Mononuclear cell (primary cell): ENCODE measurements at regions not wholly inside any gene's neighbourhood (a gene's known extent, or its start where the extent isn't known, plus 50 kb on each side); places are given as distances from the start of the nearest gene placed in this dataset.

ENCODE experiments used
- H3K27me3 ChIP-seq: 2 replicates; pipeline ENCODE4 v1.6.0; 2011; ENCODE audit warnings: low read length, control low read depth; ENCODE audit not compliant: insufficient read depth
- H3K4me1 ChIP-seq: 2 replicates; pipeline ENCODE4 v1.5.1; 2011; ENCODE audit warnings: mild to moderate bottlenecking, low read length, control low read depth; ENCODE audit not compliant: insufficient read depth
- H3K4me3 ChIP-seq: 2 replicates; pipeline ENCODE4 v1.5.1; 2011; ENCODE audit warnings: mild to moderate bottlenecking, low read length, moderate library complexity
- H3K9me3 ChIP-seq: 2 replicates; pipeline ENCODE4 v1.5.1; 2011; ENCODE audit warnings: low read depth, mild to moderate bottlenecking, control low read depth, low read length

- no peaks in the 10 kb centered on the region for H3K4me1 ChIP-seq
Observed at GRCh38 chr2:2547451-2547850, 216.4 kb upstream of the MYT1L start.

GRCh38 chr2:2546046-2546445, 215.0 kb upstream of the MYT1L start:
- Histone ChIP-seq H3K9me3 (no peaks in the 10 kb centered on the region), H3K4me3 (no peak overlapping the region), H3K4me1 (no peaks in the 10 kb centered on the region), H3K27me3 (no peaks in the 10 kb centered on the region)

More at GRCh38 chr2:2547451-2547850, 216.4 kb upstream of the MYT1L start:
- Histone ChIP-seq H3K4me3 (no peak overlapping the region), H3K9me3 (no peaks in the 10 kb centered on the region), H3K27me3 (no peaks in the 10 kb centered on the region)

- Histone ChIP-seq H3K9me3 (no peaks in the 10 kb centered on the region), H3K4me3 (no peak overlapping the region), H3K4me1 (no peaks in the 10 kb centered on the region), H3K27me3 (no peaks in the 10 kb centered on the region)
Observed at GRCh38 chr2:2542966-2543611, 212.0 kb upstream of the MYT1L start.

DNA sequence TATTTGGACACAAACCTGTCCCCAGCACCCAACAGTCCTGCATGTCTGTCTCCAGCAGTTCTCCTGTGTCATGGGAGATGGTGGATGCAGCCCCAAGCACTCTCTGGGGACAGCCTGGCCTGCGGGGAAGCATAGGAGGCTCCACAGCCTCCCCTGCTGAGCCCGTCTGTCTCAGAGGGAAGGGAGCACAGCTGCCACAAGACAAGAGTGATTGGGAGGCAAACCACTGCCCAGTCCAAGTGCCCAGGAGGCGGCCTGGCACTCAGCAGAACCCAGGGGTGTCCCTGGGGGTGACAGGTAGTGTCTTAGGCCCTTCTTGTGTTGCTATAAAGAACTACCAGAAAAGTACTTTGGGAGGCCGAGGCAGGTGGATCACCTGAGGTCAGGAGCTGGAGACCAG, 211.2 kb upstream of the MYT1L start:
- Histone ChIP-seq H3K4me3 (no peak overlapping the region), H3K4me1 (no peaks in the 10 kb centered on the region), H3K27me3 (no peaks in the 10 kb centered on the region), H3K9me3 (no peaks in the 10 kb centered on the region)

DNA sequence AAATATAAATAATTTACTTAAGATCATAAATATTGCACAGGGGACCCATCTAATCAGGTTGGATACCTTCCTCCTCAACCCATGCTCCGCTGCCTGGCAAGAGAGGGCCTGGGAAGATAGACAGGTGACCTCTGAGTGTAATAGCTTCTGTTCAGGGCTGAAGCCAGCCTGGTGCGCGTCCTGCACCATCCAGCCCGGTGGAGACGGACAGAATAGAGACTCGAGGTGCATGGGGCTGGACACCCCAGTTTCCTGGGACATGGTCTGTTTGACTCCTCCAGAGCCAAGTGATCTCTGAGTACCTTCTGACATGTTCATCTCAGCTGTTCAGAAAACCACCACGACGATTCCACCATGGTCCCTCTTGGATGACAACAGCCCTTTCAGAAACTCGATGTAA, 209.3 kb upstream of the MYT1L start:
- no peaks in the 10 kb centered on the region for H3K4me1 ChIP-seq
- H3K27me3 ChIP-seq, result no peaks in the 10 kb centered on the region
- no peak overlapping the region for H3K4me3 ChIP-seq
- H3K9me3 ChIP-seq, result no peaks in the 10 kb centered on the region

GRCh38 chr2:2536416-2537056, 205.5 kb upstream of the MYT1L start:
- H3K9me3 ChIP-seq, result no peaks in the 10 kb centered on the region
- no peaks in the 10 kb centered on the region for H3K27me3 ChIP-seq
- no peak overlapping the region for H3K4me3 ChIP-seq
- H3K4me1 ChIP-seq, result no peaks in the 10 kb centered on the region

DNA sequence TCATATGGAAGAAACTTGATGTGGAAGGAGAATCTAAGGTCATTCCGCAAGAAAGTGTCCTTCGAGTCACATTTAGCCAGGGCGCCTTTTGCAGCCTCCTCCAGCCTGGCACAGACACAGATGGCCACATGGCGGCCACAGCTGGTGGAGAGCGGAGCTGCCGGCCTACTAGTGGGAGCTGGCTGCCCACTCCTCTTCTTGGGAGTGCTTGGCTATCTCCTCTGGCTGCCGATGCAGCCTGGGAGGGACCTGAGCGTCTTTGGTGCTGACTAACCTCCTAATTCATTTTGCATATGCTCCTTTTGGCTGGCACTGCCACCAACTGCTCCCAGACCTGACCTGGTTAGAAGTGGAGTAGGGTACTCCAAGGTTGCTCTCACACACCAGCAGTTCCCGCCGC, 199.3 kb upstream of the MYT1L start:
- H3K27me3 ChIP-seq, result no peaks in the 10 kb centered on the region

DNA sequence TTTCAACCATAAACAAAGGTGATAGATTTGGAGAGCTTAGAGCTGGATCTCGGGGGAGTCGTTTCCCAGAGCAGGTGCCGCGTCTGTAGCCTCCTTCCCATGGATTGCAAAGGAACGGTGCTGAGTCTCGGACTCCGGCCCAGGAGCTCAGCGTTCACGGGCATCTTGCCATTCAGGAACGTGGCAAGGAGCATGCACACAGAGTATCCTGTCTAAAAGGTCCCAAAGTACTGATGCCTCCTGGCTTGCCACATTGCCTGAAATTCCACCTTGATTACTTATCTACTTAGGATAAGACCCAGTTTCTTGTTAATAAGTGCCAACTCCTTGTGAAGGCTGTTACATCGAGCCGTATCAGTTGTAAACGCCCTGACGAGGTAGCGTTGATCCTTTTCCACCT, 197.8 kb upstream of the MYT1L start:
- Histone ChIP-seq H3K9me3 (no peaks in the 10 kb centered on the region), H3K27me3 (no peaks in the 10 kb centered on the region), H3K4me3 (no peak overlapping the region), H3K4me1 (no peaks in the 10 kb centered on the region)

More for the DNA sequence above, 199.3 kb upstream of the MYT1L start:
- no peak overlapping the region for H3K4me3 ChIP-seq
- H3K9me3 ChIP-seq, result no peaks in the 10 kb centered on the region
- H3K4me1 ChIP-seq, result no peaks in the 10 kb centered on the region

- Histone ChIP-seq H3K4me3 (no peak overlapping the region), H3K4me1 (no peaks in the 10 kb centered on the region)
Observed at GRCh38 chr2:2527148-2527547, 196.1 kb upstream of the MYT1L start.

GRCh38 chr2:2524348-2524941, 193.4 kb upstream of the MYT1L start:
- Histone ChIP-seq H3K4me3 (no peak overlapping the region), H3K9me3 (no peaks in the 10 kb centered on the region), H3K27me3 (no peaks in the 10 kb centered on the region), H3K4me1 (no peaks in the 10 kb centered on the region)

More at GRCh38 chr2:2527148-2527547, 196.1 kb upstream of the MYT1L start:
- no peaks in the 10 kb centered on the region for H3K27me3 ChIP-seq
- no peaks in the 10 kb centered on the region for H3K9me3 ChIP-seq

DNA sequence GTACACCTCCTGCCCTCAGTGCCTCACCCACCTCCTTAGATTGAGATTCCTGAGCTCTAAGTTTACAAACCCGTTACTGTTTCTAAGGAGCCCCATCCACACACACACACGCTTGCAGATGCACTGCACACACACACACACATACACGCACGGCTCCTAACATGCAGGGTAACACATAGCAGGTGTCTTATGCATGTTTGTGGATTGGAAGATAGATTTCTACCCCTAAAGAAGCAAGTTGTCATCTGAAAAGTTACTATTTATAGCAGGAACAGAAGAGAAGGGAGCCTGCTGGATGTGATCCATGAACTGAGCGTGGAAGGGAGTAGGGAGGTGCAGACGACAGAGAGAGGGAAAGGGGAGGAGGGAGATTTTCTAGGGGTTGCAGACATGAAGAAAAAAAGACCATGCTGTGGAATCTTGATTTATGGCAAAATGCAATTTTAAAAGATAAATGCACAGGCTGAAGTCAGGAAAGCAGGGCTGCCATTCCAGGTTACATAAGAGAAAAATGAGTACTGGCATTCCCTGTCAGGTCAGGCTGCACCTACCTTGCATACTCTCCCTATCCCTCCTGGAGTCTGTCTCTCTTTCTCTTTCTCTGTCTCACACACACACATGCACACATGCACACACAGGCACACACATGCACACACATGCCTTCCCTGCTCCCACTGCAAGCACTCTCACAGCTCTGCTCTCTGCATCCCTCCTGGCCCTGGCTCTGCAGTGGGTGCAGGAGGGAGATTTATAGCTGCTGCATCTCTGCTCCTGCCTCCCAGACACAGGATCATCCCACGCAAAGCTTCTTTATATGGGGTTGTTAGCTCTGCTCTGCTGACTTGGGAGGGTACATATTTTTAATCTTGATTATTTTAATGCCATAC, 192.6 kb upstream of the MYT1L start:
- H3K27me3 ChIP-seq, result no peaks in the 10 kb centered on the region
- H3K9me3 ChIP-seq, result no peaks in the 10 kb centered on the region
- no peaks in the 10 kb centered on the region for H3K4me1 ChIP-seq
- H3K4me3 ChIP-seq, result no peak overlapping the region

- Histone ChIP-seq H3K27me3 (no peaks in the 10 kb centered on the region), H3K9me3 (no peaks in the 10 kb centered on the region), H3K4me3 (no peak overlapping the region), H3K4me1 (no peaks in the 10 kb centered on the region)
Observed at GRCh38 chr2:2520401-2520811, 189.3 kb upstream of the MYT1L start.

DNA sequence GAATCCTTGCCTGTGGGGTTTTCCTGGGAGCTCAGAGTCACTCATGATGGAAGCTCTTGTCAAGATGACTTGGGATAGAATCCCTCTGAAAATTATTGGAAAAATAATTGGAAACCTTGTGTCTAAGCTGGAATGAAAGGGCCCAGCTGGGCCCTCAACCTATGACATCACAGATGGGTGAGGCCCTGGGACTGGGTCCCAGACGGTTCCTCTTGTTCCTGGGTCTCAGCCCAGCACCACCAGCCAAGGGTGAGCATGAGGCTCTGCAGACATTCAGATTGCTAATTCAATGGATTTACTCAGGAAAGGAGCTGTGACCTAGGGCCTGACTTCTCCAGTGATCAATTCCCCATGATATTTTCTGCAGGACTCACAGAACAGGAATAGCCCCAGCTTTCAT, 188.3 kb upstream of the MYT1L start:
- H3K27me3 ChIP-seq, result no peaks in the 10 kb centered on the region
- no peaks in the 10 kb centered on the region for H3K9me3 ChIP-seq
- H3K4me3 ChIP-seq, result no peak overlapping the region
- H3K4me1 ChIP-seq, result no peaks in the 10 kb centered on the region

- no peaks in the 10 kb centered on the region for H3K4me1 ChIP-seq
- no peaks in the 10 kb centered on the region for H3K9me3 ChIP-seq
- H3K27me3 ChIP-seq, result no peaks in the 10 kb centered on the region
- no peak overlapping the region for H3K4me3 ChIP-seq
Observed at GRCh38 chr2:2517399-2517798, 186.3 kb upstream of the MYT1L start.

DNA sequence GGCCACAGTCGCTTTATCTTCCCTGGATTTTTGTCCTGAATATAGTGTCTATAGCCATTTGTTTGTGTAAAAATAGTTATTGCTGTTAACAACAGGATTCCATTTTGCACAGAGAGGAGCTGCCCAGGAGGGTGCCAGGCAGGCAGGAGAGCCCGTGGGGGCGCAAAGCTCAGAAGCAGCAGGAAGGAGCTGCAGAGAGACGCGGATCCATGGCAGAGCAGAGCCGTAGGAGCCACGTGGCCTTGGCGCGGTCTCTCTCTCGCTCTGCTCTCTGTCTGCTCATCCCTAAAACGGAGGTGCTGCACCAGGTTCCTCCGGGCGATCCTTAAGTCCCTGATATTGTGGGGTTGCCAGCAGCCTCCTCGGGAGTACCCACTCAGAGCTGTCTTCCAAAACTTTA, 185.3 kb upstream of the MYT1L start:
- Histone ChIP-seq H3K4me1 (no peaks in the 10 kb centered on the region), H3K9me3 (no peaks in the 10 kb centered on the region), H3K4me3 (no peak overlapping the region), H3K27me3 (no peaks in the 10 kb centered on the region)
